Immature natural killer cell (primary cell): ENCODE measurements at regions not wholly inside any gene's neighbourhood (a gene's known extent, or its start where the extent isn't known, plus 50 kb on each side); places are given as distances from the start of the nearest gene placed in this dataset.

Experiments
- DNase-seq, 3 donors: peaks; one replicate each; pipeline ENCODE4 v3.0.0; 2022; ENCODE audit warnings: mixed read lengths in 1 of 3
- H3K27ac Mint-ChIP-seq, 6 donors: one replicate each; pipeline ENCODE4 v1.8.0; 2020; ENCODE audit warnings: mixed read lengths in 6 of 6, mild to moderate bottlenecking in 5 of 6, inconsistent platforms in 4 of 6, moderate library complexity in 3 of 6
- H3K27me3 Mint-ChIP-seq, 3 donors: one replicate each; pipeline ENCODE4 v1.8.0; 2020 to 2021; ENCODE audit warnings: low read depth in 3 of 3, mild to moderate bottlenecking in 3 of 3, mixed read lengths in 3 of 3, moderate library complexity in 3 of 3, inconsistent platforms in 1 of 3
- H3K36me3 Mint-ChIP-seq, 3 donors: one replicate each; pipeline ENCODE4 v1.8.0; 2020; ENCODE audit warnings: mixed read lengths in 3 of 3, inconsistent platforms in 2 of 3, mild to moderate bottlenecking in 2 of 3
- H3K4me1 Mint-ChIP-seq, 2 donors: one replicate each; pipeline ENCODE4 v1.8.0; 2020; ENCODE audit warnings: inconsistent platforms in 2 of 2, mild to moderate bottlenecking in 2 of 2, mixed read lengths in 2 of 2, moderate library complexity in 1 of 2
- H3K4me3 Mint-ChIP-seq, 5 donors: one replicate each; pipeline ENCODE4 v1.8.0; 2020; ENCODE audit warnings: mild to moderate bottlenecking in 5 of 5, mixed read lengths in 5 of 5, inconsistent platforms in 3 of 5, moderate library complexity in 3 of 5
- H3K9me3 Mint-ChIP-seq, 6 donors: one replicate each; pipeline ENCODE4 v1.8.0; 2020; ENCODE audit warnings: mild to moderate bottlenecking in 6 of 6, mixed read lengths in 6 of 6, inconsistent platforms in 4 of 6, moderate library complexity in 3 of 6

GRCh38 chr10:2256241-2256640, 518.9 kb upstream of the ADARB2 start:
- Mint-ChIP-seq H3K27me3 (no peaks in the 10 kb centered on the region), H3K4me1 (no peaks in the 10 kb centered on the region), H3K36me3 (no peaks in the 10 kb centered on the region), H3K4me3 (no peak overlapping the region), H3K27ac (no peak overlapping the region), H3K9me3 (peaks cover 0 to 4% (median 1%) of the 10 kb centered on the region in 6 donors)
- no peak for DNase-seq

- Mint-ChIP-seq H3K36me3 (no peaks in the 10 kb centered on the region), H3K27me3 (no peaks in the 10 kb centered on the region), H3K4me3 (no peak overlapping the region), H3K27ac (no peak overlapping the region), H3K4me1 (no peaks in the 10 kb centered on the region), H3K9me3 (peaks cover 0 to 10% (median 2%) of the 10 kb centered on the region in 6 donors)
- DNase-seq: no peak
These were observed 514.8 kb upstream of the ADARB2 start for GRCh38 chr10:2252096-2252495.

- Mint-ChIP-seq H3K36me3 (no peaks in the 10 kb centered on the region), H3K9me3 (peaks cover 0 to 10% (median 2%) of the 10 kb centered on the region in 6 donors), H3K27ac (no peak overlapping the region), H3K27me3 (no peaks in the 10 kb centered on the region), H3K4me3 (no peak overlapping the region), H3K4me1 (no peaks in the 10 kb centered on the region)
- no peak for DNase-seq
These were observed 514.3 kb upstream of the ADARB2 start for GRCh38 chr10:2251631-2252030.

GRCh38 chr10:2246747-2247146, 509.4 kb upstream of the ADARB2 start:
- Mint-ChIP-seq H3K27me3 (no peaks in the 10 kb centered on the region), H3K9me3 (peaks cover 0 to 18% (median 2%) of the 10 kb centered on the region in 6 donors), H3K4me1 (no peaks in the 10 kb centered on the region), H3K4me3 (no peak overlapping the region), H3K36me3 (no peaks in the 10 kb centered on the region), H3K27ac (no peak overlapping the region)
- no peak for DNase-seq

GRCh38 chr10:2245580-2245979, 508.3 kb upstream of the ADARB2 start:
- Mint-ChIP-seq H3K9me3 (peaks cover 0 to 13% (median 2%) of the 10 kb centered on the region in 6 donors), H3K36me3 (no peaks in the 10 kb centered on the region), H3K27me3 (no peaks in the 10 kb centered on the region), H3K4me1 (no peaks in the 10 kb centered on the region), H3K27ac (no peak overlapping the region), H3K4me3 (no peak overlapping the region)
- DNase-seq: no peak

- DNase-seq: no peak
- H3K4me3 Mint-ChIP-seq: no peak overlapping the region
- no peaks in the 10 kb centered on the region for H3K4me1 Mint-ChIP-seq
- no peak overlapping the region for H3K27ac Mint-ChIP-seq
- peaks cover 0 to 8% (median 2%) of the 10 kb centered on the region in 6 donors for H3K9me3 Mint-ChIP-seq
- no peaks in the 10 kb centered on the region for H3K27me3 Mint-ChIP-seq
- no peaks in the 10 kb centered on the region for H3K36me3 Mint-ChIP-seq
These were observed 507.1 kb upstream of the ADARB2 start for GRCh38 chr10:2244471-2244870.

GRCh38 chr10:2236876-2237275, 499.6 kb upstream of the ADARB2 start:
- no peak for DNase-seq
- Mint-ChIP-seq H3K27me3 (no peaks in the 10 kb centered on the region), H3K4me1 (no peaks in the 10 kb centered on the region), H3K27ac (no peak overlapping the region), H3K36me3 (no peaks in the 10 kb centered on the region), H3K9me3 (peaks cover 0 to 4% (median 0%) of the 10 kb centered on the region in 6 donors), H3K4me3 (no peak overlapping the region)

- H3K4me3 Mint-ChIP-seq: no peak overlapping the region
- no peaks in the 10 kb centered on the region for H3K4me1 Mint-ChIP-seq
- no peaks in the 10 kb centered on the region for H3K36me3 Mint-ChIP-seq
- H3K27ac Mint-ChIP-seq: no peak overlapping the region
- DNase-seq: no peak
- peaks cover 0 to 3% (median 0%) of the 10 kb centered on the region in 6 donors for H3K9me3 Mint-ChIP-seq
- no peaks in the 10 kb centered on the region for H3K27me3 Mint-ChIP-seq
These were observed 495.2 kb upstream of the ADARB2 start for GRCh38 chr10:2232479-2232878.

GRCh38 chr10:2230478-2230877, 493.2 kb upstream of the ADARB2 start:
- Mint-ChIP-seq H3K27ac (no peak overlapping the region), H3K4me1 (no peaks in the 10 kb centered on the region), H3K36me3 (no peaks in the 10 kb centered on the region), H3K27me3 (no peaks in the 10 kb centered on the region), H3K9me3 (peaks cover 0 to 3% (median 0%) of the 10 kb centered on the region in 6 donors), H3K4me3 (no peak overlapping the region)
- no peak for DNase-seq

- Mint-ChIP-seq H3K4me1 (no peaks in the 10 kb centered on the region), H3K27me3 (no peaks in the 10 kb centered on the region), H3K27ac (no peak overlapping the region), H3K4me3 (no peak overlapping the region), H3K36me3 (no peaks in the 10 kb centered on the region), H3K9me3 (peaks cover 0 to 3% (median 0%) of the 10 kb centered on the region in 6 donors)
- no peak for DNase-seq
These were observed 491.1 kb upstream of the ADARB2 start for GRCh38 chr10:2228320-2228901.

- no peaks in the 10 kb centered on the region for H3K4me1 Mint-ChIP-seq
- H3K4me3 Mint-ChIP-seq: no peak overlapping the region
- no peak for DNase-seq
- no peaks in the 10 kb centered on the region for H3K27me3 Mint-ChIP-seq
- H3K9me3 Mint-ChIP-seq: no peaks in the 10 kb centered on the region
- H3K27ac Mint-ChIP-seq: no peak overlapping the region
- H3K36me3 Mint-ChIP-seq: no peaks in the 10 kb centered on the region
These were observed 488.3 kb upstream of the ADARB2 start for GRCh38 chr10:2225609-2226008.

- no peaks in the 10 kb centered on the region for H3K9me3 Mint-ChIP-seq
- no peaks in the 10 kb centered on the region for H3K36me3 Mint-ChIP-seq
- no peaks in the 10 kb centered on the region for H3K27me3 Mint-ChIP-seq
- H3K4me3 Mint-ChIP-seq: no peak overlapping the region
- no peak overlapping the region for H3K27ac Mint-ChIP-seq
- DNase-seq: no peak
- no peaks in the 10 kb centered on the region for H3K4me1 Mint-ChIP-seq
These were observed 486.4 kb upstream of the ADARB2 start for GRCh38 chr10:2223548-2224320.

GRCh38 chr10:2222631-2223030, 485.3 kb upstream of the ADARB2 start:
- H3K36me3 Mint-ChIP-seq: no peaks in the 10 kb centered on the region
- no peak overlapping the region for H3K27ac Mint-ChIP-seq
- no peak overlapping the region for H3K4me3 Mint-ChIP-seq
- H3K9me3 Mint-ChIP-seq: no peaks in the 10 kb centered on the region
- H3K27me3 Mint-ChIP-seq: no peaks in the 10 kb centered on the region
- no peak for DNase-seq
- H3K4me1 Mint-ChIP-seq: no peaks in the 10 kb centered on the region

GRCh38 chr10:2214805-2215204, 477.5 kb upstream of the ADARB2 start:
- Mint-ChIP-seq H3K27me3 (peaks cover 0 to 5% (median 0%) of the 10 kb centered on the region in 3 donors), H3K4me3 (no peak overlapping the region), H3K27ac (no peak overlapping the region), H3K9me3 (peaks cover 0 to 3% (median 1%) of the 10 kb centered on the region in 6 donors), H3K36me3 (no peaks in the 10 kb centered on the region), H3K4me1 (no peaks in the 10 kb centered on the region)
- no peak for DNase-seq

GRCh38 chr10:2214092-2214491, 476.8 kb upstream of the ADARB2 start:
- peaks cover 0 to 3% (median 1%) of the 10 kb centered on the region in 6 donors for H3K9me3 Mint-ChIP-seq
- DNase-seq: no peak
- H3K36me3 Mint-ChIP-seq: no peaks in the 10 kb centered on the region
- H3K4me3 Mint-ChIP-seq: no peak overlapping the region
- H3K4me1 Mint-ChIP-seq: no peaks in the 10 kb centered on the region
- peaks cover 0 to 5% (median 0%) of the 10 kb centered on the region in 3 donors for H3K27me3 Mint-ChIP-seq
- H3K27ac Mint-ChIP-seq: no peak overlapping the region
